Chondrocyte (in vitro differentiated cells): ENCODE measurements at regions not wholly inside any gene's neighbourhood (a gene's known extent, or its start where the extent isn't known, plus 50 kb on each side); places are given as distances from the start of the nearest gene placed in this dataset.

ENCODE experiments used
- DNase-seq: peaks from one replicate; pipeline ENCODE4 v3.0.0; 2021; ENCODE audit warnings: mixed read lengths, low spot score
- H3K27ac Mint-ChIP-seq: one replicate; pipeline ENCODE4 v1.8.0; 2021; ENCODE audit warnings: mild to moderate bottlenecking, moderate library complexity, mixed read lengths; ENCODE audit not compliant: unreplicated experiment
- H3K27me3 Mint-ChIP-seq: 2 replicates; pipeline ENCODE4 v1.8.0; 2021; ENCODE audit warnings: low read depth, mixed read lengths
- H3K36me3 Mint-ChIP-seq: 2 replicates; pipeline ENCODE4 v1.8.0; 2021; ENCODE audit warnings: low read depth, mixed read lengths
- H3K4me1 Mint-ChIP-seq: 2 replicates; pipeline ENCODE4 v1.8.0; 2021; ENCODE audit warnings: low read depth, mild to moderate bottlenecking, mixed read lengths
- H3K4me3 Mint-ChIP-seq: one replicate; pipeline ENCODE4 v1.8.0; 2021; ENCODE audit warnings: mild to moderate bottlenecking, moderate library complexity, mixed read lengths; ENCODE audit not compliant: unreplicated experiment
- H3K9me3 Mint-ChIP-seq: 2 replicates; pipeline ENCODE4 v1.8.0; 2021; ENCODE audit warnings: low read depth, mixed read lengths
- CTCF ChIP-seq: fragments of 200-600 bp; sonication (generic); IDR thresholded peaks from 2 replicates; pipeline ENCODE4 v1.5.0; 2021; ENCODE audit warnings: antibody characterized with exemption, mild to moderate bottlenecking, moderate library complexity

- DNase-seq = no peak
- no peaks in the 10 kb centered on the region for H3K27me3 Mint-ChIP-seq
- TF ChIP-seq CTCF = no peak
- H3K4me3 Mint-ChIP-seq = no peak overlapping the region
- H3K9me3 Mint-ChIP-seq = peaks cover 6% of the 10 kb centered on the region
- H3K4me1 Mint-ChIP-seq = peaks cover 17% of the 10 kb centered on the region
- peaks cover 2% of the 10 kb centered on the region for H3K36me3 Mint-ChIP-seq
- no peak overlapping the region for H3K27ac Mint-ChIP-seq
These were observed 91.8 kb upstream of the FER start for GRCh38 chr5:108655750-108656450.

- no peak overlapping the region for H3K4me3 Mint-ChIP-seq
- DNase-seq = no peak
- no peak for TF ChIP-seq CTCF
- H3K4me1 Mint-ChIP-seq = peaks cover 29% of the 10 kb centered on the region
- H3K36me3 Mint-ChIP-seq = peaks cover 2% of the 10 kb centered on the region
- peaks cover 6% of the 10 kb centered on the region for H3K9me3 Mint-ChIP-seq
- no peak overlapping the region for H3K27ac Mint-ChIP-seq
- H3K27me3 Mint-ChIP-seq = no peaks in the 10 kb centered on the region
These were observed 93.6 kb upstream of the FER start for GRCh38 chr5:108654051-108654450.

GRCh38 chr5:108653201-108653600, 94.5 kb upstream of the FER start:
- no peak for TF ChIP-seq CTCF
- H3K9me3 Mint-ChIP-seq = peaks cover 3% of the 10 kb centered on the region
- H3K36me3 Mint-ChIP-seq = peaks cover under 1% of the 10 kb centered on the region
- peaks cover 33% of the 10 kb centered on the region for H3K4me1 Mint-ChIP-seq
- DNase-seq = no peak
- no peak overlapping the region for H3K27ac Mint-ChIP-seq
- H3K4me3 Mint-ChIP-seq = no peak overlapping the region
- H3K27me3 Mint-ChIP-seq = no peaks in the 10 kb centered on the region

GRCh38 chr5:108650997-108651396, 96.7 kb upstream of the FER start:
- Mint-ChIP-seq H3K4me3 (no peak overlapping the region), H3K4me1 (peaks cover 30% of the 10 kb centered on the region), H3K9me3 (peaks cover 7% of the 10 kb centered on the region), H3K27me3 (no peaks in the 10 kb centered on the region), H3K36me3 (peaks cover 2% of the 10 kb centered on the region), H3K27ac (peak overlapping the region; percentile 55)
- no peak for DNase-seq
- TF ChIP-seq CTCF = no peak

- Mint-ChIP-seq H3K27me3 (no peaks in the 10 kb centered on the region), H3K27ac (no peak overlapping the region), H3K9me3 (peaks cover 7% of the 10 kb centered on the region), H3K36me3 (peaks cover 2% of the 10 kb centered on the region), H3K4me1 (peaks cover 26% of the 10 kb centered on the region), H3K4me3 (no peak overlapping the region)
- no peak for TF ChIP-seq CTCF
- no peak for DNase-seq
These were observed 98.1 kb upstream of the FER start for GRCh38 chr5:108649646-108650045.
